Fibroblast of pulmonary artery (primary cell): ENCODE measurements at regions not wholly inside any gene's neighbourhood (a gene's known extent, or its start where the extent isn't known, plus 50 kb on each side); places are given as distances from the start of the nearest gene placed in this dataset.

Source experiments
- DNase-seq: peaks from one replicate; pipeline ENCODE4 v3.0.0-alpha.2; 2010; ENCODE audit warnings: low read depth
- H3K4me3 ChIP-seq: replicated peaks from 2 replicates; pipeline ENCODE4 v1.5.1; 2011; ENCODE audit warnings: low read depth, mild to moderate bottlenecking, control low read depth, low read length, moderate library complexity
- CTCF ChIP-seq: IDR thresholded peaks from 2 replicates; pipeline ENCODE4 v1.5.1; 2011; ENCODE audit warnings: mild to moderate bottlenecking, control low read depth, low read length, inconsistent platforms; ENCODE audit errors: missing control alignments

- no peak for TF ChIP-seq CTCF
Measured at GRCh38 chr11:115906171-115906570, 402.0 kb upstream of the CADM1 start.

GRCh38 chr11:115905341-115906000 lies 401.3 kb upstream of the CADM1 start:
- no peak overlapping the region for H3K4me3 ChIP-seq
- no peak for DNase-seq
- no peak for TF ChIP-seq CTCF

More at GRCh38 chr11:115906171-115906570, 402.0 kb upstream of the CADM1 start:
- H3K4me3 ChIP-seq: no peak overlapping the region
- no peak for DNase-seq

GRCh38 chr11:115903179-115903578 lies 399.0 kb upstream of the CADM1 start:
- no peak for DNase-seq
- no peak overlapping the region for H3K4me3 ChIP-seq
- TF ChIP-seq CTCF: no peak

GRCh38 chr11:115901069-115901468 lies 396.9 kb upstream of the CADM1 start:
- no peak for DNase-seq
- no peak for TF ChIP-seq CTCF
- H3K4me3 ChIP-seq: no peak overlapping the region

GRCh38 chr11:115900111-115900510 lies 395.9 kb upstream of the CADM1 start:
- no peak for TF ChIP-seq CTCF
- no peak overlapping the region for H3K4me3 ChIP-seq
- DNase-seq: no peak

GRCh38 chr11:115897707-115898106 lies 393.5 kb upstream of the CADM1 start:
- DNase-seq: no peak
- no peak overlapping the region for H3K4me3 ChIP-seq
- no peak for TF ChIP-seq CTCF

GRCh38 chr11:115896084-115896483 lies 391.9 kb upstream of the CADM1 start:
- TF ChIP-seq CTCF: no peak
- no peak for DNase-seq
- H3K4me3 ChIP-seq: no peak overlapping the region
